Endothelial cell of umbilical vein (primary cell): ENCODE measurements at regions not wholly inside any gene's neighbourhood (a gene's known extent, or its start where the extent isn't known, plus 50 kb on each side); places are given as distances from the start of the nearest gene placed in this dataset.

Source experiments
- BruUV-seq: library from RNA; stranded (reverse); fragments of 400-500 nt; replicated peaks from 2 replicates; lab custom pipeline; 2021; lab: Mats Ljungman, UMichigan
- CTCF ChIA-PET: fragments of 300-600, 350-600 bp; sonication (Branson Sonifier 250); formaldehyde crosslinking; loops from one replicate; lab custom pipeline; 2021; ENCODE audit warnings: antibody characterized with exemption, inconsistent platforms; lab: Charles Lee
- POLR2A ChIA-PET: fragments of 300-600, 350-600 bp; sonication (Branson Sonifier 250); formaldehyde crosslinking; loops from one replicate; lab custom pipeline; 2021; ENCODE audit warnings: antibody characterized with exemption, inconsistent platforms; lab: Charles Lee
- DNase-seq: peaks from one replicate; pipeline ENCODE4 v3.0.0-alpha.2; 2011; ENCODE audit warnings: low read depth, low spot score
- FAIRE-seq: peaks from 2 replicates; lab custom pipeline; 2011; peaks lifted over from hg19 to GRCh38; lab: Jason Lieb, UNC
- H2AFZ ChIP-seq: 2 replicates; pipeline ENCODE4 v1.6.0; 2012; ENCODE audit warnings: low read depth, low read length, control low read depth, inconsistent platforms
- H3K27ac ChIP-seq: 2 replicates; pipeline ENCODE4 v1.5.1; 2011; ENCODE audit warnings: low read depth, mild to moderate bottlenecking, control low read depth, low read length, moderate library complexity; ENCODE audit not compliant: insufficient read depth
- H3K27me3 ChIP-seq, 2 experiments: 2 replicates each; pipeline versions ENCODE4 v1.6.0 to v1.6.1; 2011; ENCODE audit warnings: low read length in 2 of 2, mixed read lengths in 1 of 2; ENCODE audit not compliant: control insufficient read depth in 2 of 2, insufficient read depth in 2 of 2
- H3K36me3 ChIP-seq, 2 experiments: 2 replicates in 1 of 2; 3 replicates in 1 of 2; pipeline ENCODE4 v1.5.1; 2011; ENCODE audit warnings: low read length in 2 of 2, mild to moderate bottlenecking in 1 of 2, moderate library complexity in 1 of 2; ENCODE audit not compliant: control insufficient read depth in 2 of 2, insufficient read depth in 2 of 2; ENCODE audit errors: extremely low read depth in 1 of 2
- H3K4me1 ChIP-seq: 3 replicates; pipeline ENCODE4 v1.5.1; 2011; ENCODE audit warnings: mild to moderate bottlenecking, low read length; ENCODE audit not compliant: control insufficient read depth, insufficient read depth; ENCODE audit errors: extremely low read depth
- H3K4me2 ChIP-seq: 2 replicates; pipeline ENCODE4 v1.6.1; 2011; ENCODE audit warnings: low read length, control low read depth, mixed read lengths; ENCODE audit not compliant: insufficient read depth
- H3K4me3 ChIP-seq, 3 experiments: fragments of 200-600 bp in 1 of 3; sonication (generic), shearing (Covaris generic) in 1 of 3; replicated peaks in 1 of 3; 2 replicates each; pipeline ENCODE4 v1.5.1; 2011 to 2016; ENCODE audit warnings: control low read depth in 3 of 3, low read length in 3 of 3, mild to moderate bottlenecking in 2 of 3, inconsistent platforms in 1 of 3, low read depth in 1 of 3, moderate library complexity in 1 of 3; ENCODE audit not compliant: insufficient read depth in 1 of 3
- H3K79me2 ChIP-seq: 2 replicates; pipeline ENCODE4 v1.6.0; 2012; ENCODE audit warnings: low read length, inconsistent platforms; ENCODE audit not compliant: control insufficient read depth, insufficient read depth
- H3K9ac ChIP-seq: replicated peaks from 2 replicates; pipeline ENCODE3; 2011; ENCODE audit warnings: low read length, control low read depth; ENCODE audit not compliant: insufficient read depth; ENCODE audit errors: extremely low read depth
- H3K9me1 ChIP-seq: replicated peaks from 3 replicates; pipeline ENCODE4 v1.6.0; 2011; ENCODE audit warnings: mild to moderate bottlenecking, low read length; ENCODE audit not compliant: control insufficient read depth, insufficient read depth; ENCODE audit errors: extremely low read depth
- H3K9me3 ChIP-seq: replicated peaks from 2 replicates; pipeline ENCODE4 v1.5.1; 2012; ENCODE audit warnings: low read length, inconsistent platforms; ENCODE audit not compliant: control insufficient read depth, insufficient read depth
- H4K20me1 ChIP-seq: replicated peaks from 2 replicates; pipeline ENCODE3; 2011; ENCODE audit warnings: mild to moderate bottlenecking, low read length; ENCODE audit not compliant: control insufficient read depth, insufficient read depth; ENCODE audit errors: extremely low read depth
- EZH2 ChIP-seq: IDR thresholded peaks from 2 replicates; pipeline ENCODE4 v1.6.1; 2012; ENCODE audit warnings: borderline replicate concordance, low read depth, mild to moderate bottlenecking, moderate library complexity, low read length, inconsistent platforms; ENCODE audit not compliant: severe bottlenecking
- FOS ChIP-seq: IDR thresholded peaks from 2 replicates; pipeline ENCODE4 v1.6.1; 2011; ENCODE audit warnings: mild to moderate bottlenecking, low read length, moderate library complexity, borderline replicate concordance; ENCODE audit not compliant: insufficient read depth
- GATA2 ChIP-seq: IDR thresholded peaks from 2 replicates; pipeline ENCODE4 v1.7.0; 2011; ENCODE audit warnings: low read depth, mild to moderate bottlenecking, moderate library complexity, mixed read lengths, low read length; ENCODE audit not compliant: insufficient read length, insufficient read depth
- JUN ChIP-seq: IDR thresholded peaks from 2 replicates; pipeline ENCODE4 v1.6.1; 2011; ENCODE audit warnings: borderline replicate concordance, low read depth; ENCODE audit not compliant: insufficient read length, insufficient read depth
- MYC ChIP-seq: IDR thresholded peaks from one replicate; pipeline ENCODE4 v1.6.1; 2011; ENCODE audit warnings: mild to moderate bottlenecking, low read depth, low read length
- POLR2A ChIP-seq: IDR thresholded peaks from 2 replicates; pipeline ENCODE4 v1.6.1; 2012; ENCODE audit warnings: low read depth, mild to moderate bottlenecking, control low read depth, low read length
- dilution Hi-C: fragments of 300-500 bp; cut with MboI; formaldehyde crosslinking; loops from one replicate; pipeline ENCODE4 v1.15.0; 2019; ENCODE audit warnings: low sequenced_read_pairs; ENCODE audit not compliant: extremely low pct_ligation_motif_present
- intact Hi-C: fragments of 100-400 bp; cut with micrococcal nuclease; formaldehyde crosslinking; loops from one replicate; pipeline ENCODE4 v1.10.0; 2022
- TF ChIP-seq, protein P1 (sequence below), 2 donors: IDR thresholded peaks; 1 replicate in 1 of 2; 2 replicates in 1 of 2; pipeline ENCODE4 v1.5.1; 2011; ENCODE audit warnings: low read length in 2 of 2, mild to moderate bottlenecking in 2 of 2, moderate library complexity in 2 of 2, control low read depth in 1 of 2, inconsistent platforms in 1 of 2, low read depth in 1 of 2; ENCODE audit not compliant: insufficient read depth in 1 of 2; ENCODE audit errors: extremely low read depth in 1 of 2
- TF ChIP-seq, protein P2 (sequence below): IDR thresholded peaks from 2 replicates; pipeline ENCODE4 v1.6.1; 2011; ENCODE audit not compliant: insufficient read depth, insufficient read length

DNA sequence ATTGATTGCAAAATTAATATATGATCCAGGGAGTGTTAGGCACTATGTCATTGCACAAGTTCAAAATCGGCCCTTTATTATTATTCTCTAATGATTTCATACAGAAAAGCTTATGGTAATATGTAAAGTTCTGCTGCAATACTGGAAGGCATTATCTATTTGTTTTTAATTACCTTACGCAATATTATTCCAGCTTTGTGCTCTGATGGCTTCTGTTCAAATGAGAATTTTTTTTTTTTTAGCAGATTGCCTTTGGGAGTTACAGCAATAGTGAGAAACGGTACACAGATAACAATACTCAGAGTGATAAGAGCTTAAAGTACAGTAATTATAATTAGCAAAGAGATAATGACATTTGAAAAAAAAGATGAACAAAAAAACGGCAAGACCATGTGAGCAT lies 602.2 kb upstream of the ALCAM start:
- dilution Hi-C loops = no loop called here
- POLR2A ChIA-PET = no interaction called here
- Histone ChIP-seq H3K9me1 (no peaks in the 10 kb centered on the region), H3K9me3 (no peaks in the 10 kb centered on the region), H3K79me2 (no peaks in the 10 kb centered on the region), H3K9ac (no peak overlapping the region), H2AFZ (no peak overlapping the region), H3K4me1 (peaks cover 4% of the 10 kb centered on the region), H3K4me2 (no peak overlapping the region), H4K20me1 (no peaks in the 10 kb centered on the region), H3K27ac (no peak overlapping the region), H3K27me3 (no peaks in the 10 kb centered on the region), H3K36me3 (no peaks in the 10 kb centered on the region), H3K4me3 (no peak overlapping the region)
- CTCF ChIA-PET = no interaction called here
- TF ChIP-seq FOS (no peak), POLR2A (no peak), JUN (no peak), GATA2 (no peak), EZH2 (no peak), MYC (no peak)
- TF ChIP-seq, protein P1, sequence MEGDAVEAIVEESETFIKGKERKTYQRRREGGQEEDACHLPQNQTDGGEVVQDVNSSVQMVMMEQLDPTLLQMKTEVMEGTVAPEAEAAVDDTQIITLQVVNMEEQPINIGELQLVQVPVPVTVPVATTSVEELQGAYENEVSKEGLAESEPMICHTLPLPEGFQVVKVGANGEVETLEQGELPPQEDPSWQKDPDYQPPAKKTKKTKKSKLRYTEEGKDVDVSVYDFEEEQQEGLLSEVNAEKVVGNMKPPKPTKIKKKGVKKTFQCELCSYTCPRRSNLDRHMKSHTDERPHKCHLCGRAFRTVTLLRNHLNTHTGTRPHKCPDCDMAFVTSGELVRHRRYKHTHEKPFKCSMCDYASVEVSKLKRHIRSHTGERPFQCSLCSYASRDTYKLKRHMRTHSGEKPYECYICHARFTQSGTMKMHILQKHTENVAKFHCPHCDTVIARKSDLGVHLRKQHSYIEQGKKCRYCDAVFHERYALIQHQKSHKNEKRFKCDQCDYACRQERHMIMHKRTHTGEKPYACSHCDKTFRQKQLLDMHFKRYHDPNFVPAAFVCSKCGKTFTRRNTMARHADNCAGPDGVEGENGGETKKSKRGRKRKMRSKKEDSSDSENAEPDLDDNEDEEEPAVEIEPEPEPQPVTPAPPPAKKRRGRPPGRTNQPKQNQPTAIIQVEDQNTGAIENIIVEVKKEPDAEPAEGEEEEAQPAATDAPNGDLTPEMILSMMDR (IDR thresholded peaks at IDR 0.05; ENCODE audit: extremely low read depth in 1 of 2, insufficient read depth in 1 of 2, low read depth in 1 of 2, low read length in 2 of 2) = no peak
- TF ChIP-seq, protein P2, sequence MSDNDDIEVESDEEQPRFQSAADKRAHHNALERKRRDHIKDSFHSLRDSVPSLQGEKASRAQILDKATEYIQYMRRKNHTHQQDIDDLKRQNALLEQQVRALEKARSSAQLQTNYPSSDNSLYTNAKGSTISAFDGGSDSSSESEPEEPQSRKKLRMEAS = no peak
- intact Hi-C loops = loop anchor here (5.0 kb wide), 1 partner anchor 603 kb away; the partner anchor contains the start of gene ALCAM
- FAIRE-seq = no peak
- no peak for DNase-seq
- no TSS peak for BruUV-seq
